Tongue (tissue), 1 donor: ENCODE measurements at regions not wholly inside any gene's neighbourhood (a gene's known extent, or its start where the extent isn't known, plus 50 kb on each side); places are given as distances from the start of the nearest gene placed in this dataset.

Source experiments
- DNase-seq: peaks from one replicate; pipeline ENCODE4 v3.0.0-alpha.2; 2015

- DNase-seq: no peak
These were observed 1134.8 kb downstream of the BRD1 start for GRCh38 chr22:48692734-48693376.

- no peak for DNase-seq
These were observed 1136.2 kb downstream of the BRD1 start for GRCh38 chr22:48691431-48691851.

GRCh38 chr22:48690583-48691317 is 1136.9 kb downstream of the BRD1 start:
- DNase-seq: no peak

GRCh38 chr22:48689206-48689605 is 1138.5 kb downstream of the BRD1 start:
- DNase-seq: no peak

GRCh38 chr22:48688366-48688765 is 1139.3 kb downstream of the BRD1 start:
- no peak for DNase-seq

DNA sequence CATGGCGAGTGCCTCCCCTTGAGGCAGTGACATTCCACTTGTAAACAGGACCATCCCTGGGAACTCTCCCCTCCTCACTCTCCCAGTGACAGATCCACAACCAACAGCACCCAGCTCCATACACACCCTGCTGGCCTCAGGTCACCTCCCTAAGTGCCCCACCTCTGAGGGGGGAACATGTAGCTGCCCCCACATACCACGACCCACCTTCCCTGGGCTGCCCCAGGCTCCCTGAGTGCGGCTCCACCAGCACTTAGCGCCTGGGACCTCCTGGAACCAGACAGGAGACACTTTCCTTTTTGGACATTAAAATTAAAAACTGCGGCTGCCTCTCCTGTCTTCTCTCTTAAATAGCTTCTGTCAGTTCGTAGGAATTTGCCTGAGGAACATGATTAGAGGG is 1140.1 kb downstream of the BRD1 start:
- DNase-seq: no peak

DNA sequence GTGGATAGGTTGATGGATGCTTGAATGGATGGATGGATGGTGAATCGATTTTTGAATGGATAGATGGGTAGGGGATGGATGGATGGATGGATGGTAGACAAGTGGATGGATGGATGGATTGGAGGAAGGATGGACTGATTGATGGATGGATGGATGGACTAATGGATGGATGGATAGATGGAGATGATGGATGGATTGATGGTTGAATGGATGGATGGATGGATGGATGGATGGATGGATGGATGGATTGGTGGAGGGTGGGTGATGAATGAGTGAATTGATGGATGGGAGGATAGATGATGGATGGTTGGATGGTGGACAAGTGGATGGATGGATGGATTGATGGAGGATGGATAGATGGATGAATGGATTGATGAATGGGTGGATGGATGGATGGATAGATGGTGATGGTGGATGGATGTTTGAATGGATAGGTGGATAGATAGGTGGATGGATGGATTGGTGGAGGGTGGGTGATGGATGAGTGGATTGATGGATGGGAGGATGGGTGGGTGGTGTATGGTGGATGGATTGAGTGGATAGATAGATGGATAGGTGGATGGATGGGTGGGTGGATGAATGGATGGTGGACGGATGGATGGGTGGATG is 1140.9 kb downstream of the BRD1 start:
- DNase-seq: no peak

GRCh38 chr22:48685767-48686166 is 1141.9 kb downstream of the BRD1 start:
- DNase-seq: no peak

- DNase-seq: no peak
These were observed 1144.0 kb downstream of the BRD1 start for GRCh38 chr22:48683640-48684039.

GRCh38 chr22:48682504-48682903 is 1145.2 kb downstream of the BRD1 start:
- DNase-seq: no peak

GRCh38 chr22:48680601-48681000 is 1147.1 kb downstream of the BRD1 start:
- no peak for DNase-seq

DNA sequence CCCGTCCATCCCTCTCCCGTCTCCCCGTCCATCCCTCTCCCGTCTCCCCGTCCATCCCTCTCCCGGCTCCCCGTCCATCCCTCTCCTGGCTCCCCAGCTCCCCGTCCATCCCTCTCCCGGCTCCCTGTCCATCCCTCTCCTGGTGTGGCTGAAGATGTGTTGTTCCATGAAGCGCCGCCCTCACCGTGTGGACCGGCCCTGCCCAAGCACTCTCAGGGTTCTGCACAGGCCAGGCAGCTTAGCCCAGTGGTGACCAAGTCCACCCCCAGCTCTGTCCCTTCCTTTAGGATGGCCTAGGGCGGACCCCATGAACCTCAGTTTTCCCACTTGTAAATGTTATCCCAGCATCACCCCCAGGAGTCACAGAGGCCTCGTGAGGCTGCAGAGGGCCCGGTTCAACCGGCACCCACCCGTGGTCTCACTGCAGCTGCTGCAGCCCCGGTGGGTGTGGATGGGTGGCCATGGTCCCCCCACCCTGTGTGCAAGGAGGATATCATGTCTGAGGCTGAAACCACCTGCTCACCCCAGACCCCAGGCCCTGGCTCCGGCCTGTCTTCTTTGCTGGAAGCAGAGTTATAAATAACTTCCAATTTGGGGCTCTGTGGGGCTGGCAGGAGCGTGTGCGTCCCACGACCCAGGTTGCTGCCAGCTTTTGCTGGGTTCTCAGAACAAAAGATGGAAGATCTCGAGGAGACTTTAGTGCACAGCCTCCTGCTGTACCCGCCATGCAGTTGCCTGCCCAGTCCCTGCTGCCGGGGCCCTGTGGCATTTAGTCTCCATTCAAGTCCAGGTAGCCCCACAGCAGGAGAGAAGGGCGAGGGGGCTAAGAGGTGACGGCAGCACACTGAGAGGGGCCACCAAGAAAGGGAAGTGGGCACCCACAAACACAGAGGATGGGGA is 1147.8 kb downstream of the BRD1 start:
- no peak for DNase-seq

- no peak for DNase-seq
These were observed 1149.2 kb downstream of the BRD1 start for GRCh38 chr22:48678171-48679135.

GRCh38 chr22:48677621-48678020 is 1150.1 kb downstream of the BRD1 start:
- no peak for DNase-seq

GRCh38 chr22:48677168-48677520 is 1150.5 kb downstream of the BRD1 start:
- DNase-seq: no peak

DNA sequence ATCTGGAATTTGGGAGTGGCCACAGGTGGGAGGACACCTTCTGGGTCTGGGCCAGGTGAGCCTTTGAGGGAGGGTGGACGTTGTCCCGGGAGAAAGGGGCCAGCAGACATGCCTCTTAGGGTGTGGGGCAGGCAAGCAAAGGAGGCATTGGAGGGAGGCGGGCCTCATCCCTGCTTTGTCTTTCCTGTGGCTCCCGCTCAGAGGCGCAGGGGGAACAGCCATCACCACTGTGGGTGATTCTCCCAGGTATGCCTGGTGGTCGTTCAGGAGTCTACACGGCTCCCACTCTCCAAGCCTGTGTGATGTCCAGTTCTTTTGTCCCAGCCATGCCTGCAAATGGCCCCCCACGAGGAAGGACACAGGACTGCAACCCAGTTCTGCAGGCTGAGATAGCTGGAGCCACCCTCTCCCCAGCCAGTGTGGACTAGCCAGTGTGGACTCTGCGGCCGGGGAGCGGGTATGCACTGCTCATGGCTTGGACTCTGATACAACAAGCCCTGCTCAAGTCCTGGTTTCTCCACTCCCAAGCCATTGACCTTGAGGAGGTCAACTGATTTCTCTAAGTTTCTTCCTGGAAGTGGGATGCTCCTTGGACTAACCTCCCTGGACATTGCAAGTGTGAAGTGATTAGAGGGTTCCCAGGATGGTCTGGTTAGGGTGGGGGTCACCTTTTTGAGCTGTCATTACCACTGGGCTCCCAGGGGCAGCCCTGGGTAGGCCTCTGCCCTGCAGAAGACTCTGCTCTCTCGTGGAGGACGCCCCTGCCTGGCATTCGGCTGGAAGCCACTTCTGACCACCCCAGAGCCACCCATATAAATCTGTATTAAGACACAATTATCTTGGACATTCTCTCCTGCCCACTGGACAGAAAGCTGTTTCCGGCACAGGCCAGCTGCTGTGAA is 1151.2 kb downstream of the BRD1 start:
- no peak for DNase-seq

GRCh38 chr22:48675830-48676145 is 1151.9 kb downstream of the BRD1 start:
- DNase-seq: no peak

DNA sequence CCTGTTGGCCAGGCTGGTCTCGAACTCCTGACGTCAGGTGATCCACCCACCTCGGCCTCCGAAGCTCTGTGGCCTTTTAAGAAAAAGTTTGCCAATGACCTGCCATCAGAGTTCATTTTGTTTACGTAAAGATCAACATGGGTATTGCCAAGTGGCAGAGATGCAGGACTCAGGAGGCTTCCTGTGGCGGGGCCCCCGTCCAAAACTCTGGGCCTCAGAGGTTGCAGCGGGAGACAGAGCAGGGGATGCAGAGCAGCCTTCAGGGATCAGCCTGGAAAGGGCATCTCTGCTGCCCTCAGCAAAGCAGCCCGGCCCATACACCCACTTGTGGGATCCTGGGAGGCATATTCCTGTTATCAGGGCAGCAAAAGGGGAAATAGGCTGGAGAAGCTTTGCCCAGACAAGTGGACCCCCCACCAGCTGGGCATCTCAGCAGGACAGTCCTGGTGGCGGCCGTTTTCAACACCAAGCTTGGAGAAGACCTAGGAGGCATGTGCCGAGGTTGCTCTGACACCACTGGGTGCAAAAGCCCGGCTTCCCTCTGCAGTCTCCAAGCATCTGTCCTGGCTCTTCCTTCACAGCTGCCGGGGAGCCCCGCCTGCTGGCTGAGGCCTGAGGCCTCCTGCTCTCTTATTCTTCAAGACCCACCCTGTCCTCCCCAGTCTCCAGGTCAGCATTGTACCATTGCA is 1152.4 kb downstream of the BRD1 start:
- DNase-seq: no peak

GRCh38 chr22:48673806-48674500 is 1153.7 kb downstream of the BRD1 start:
- no peak for DNase-seq
